Endothelial cell of umbilical vein (primary cell): ENCODE measurements at regions not wholly inside any gene's neighbourhood (a gene's known extent, or its start where the extent isn't known, plus 50 kb on each side); places are given as distances from the start of the nearest gene placed in this dataset.

Experiments
- BruUV-seq: library from RNA; stranded (reverse); fragments of 400-500 nt; replicated peaks from 2 replicates; lab custom pipeline; 2021; lab: Mats Ljungman, UMichigan
- CTCF ChIA-PET: fragments of 300-600, 350-600 bp; sonication (Branson Sonifier 250); formaldehyde crosslinking; loops from one replicate; lab custom pipeline; 2021; ENCODE audit warnings: antibody characterized with exemption, inconsistent platforms; lab: Charles Lee
- POLR2A ChIA-PET: fragments of 300-600, 350-600 bp; sonication (Branson Sonifier 250); formaldehyde crosslinking; loops from one replicate; lab custom pipeline; 2021; ENCODE audit warnings: antibody characterized with exemption, inconsistent platforms; lab: Charles Lee
- DNase-seq: peaks from one replicate; pipeline ENCODE4 v3.0.0-alpha.2; 2011; ENCODE audit warnings: low read depth, low spot score
- FAIRE-seq: peaks from 2 replicates; lab custom pipeline; 2011; peaks lifted over from hg19 to GRCh38; lab: Jason Lieb, UNC
- H2AFZ ChIP-seq: 2 replicates; pipeline ENCODE4 v1.6.0; 2012; ENCODE audit warnings: low read depth, low read length, control low read depth, inconsistent platforms
- H3K27ac ChIP-seq: 2 replicates; pipeline ENCODE4 v1.5.1; 2011; ENCODE audit warnings: low read depth, mild to moderate bottlenecking, control low read depth, low read length, moderate library complexity; ENCODE audit not compliant: insufficient read depth
- H3K27me3 ChIP-seq, 2 experiments: 2 replicates each; pipeline versions ENCODE4 v1.6.0 to v1.6.1; 2011; ENCODE audit warnings: low read length in 2 of 2, mixed read lengths in 1 of 2; ENCODE audit not compliant: control insufficient read depth in 2 of 2, insufficient read depth in 2 of 2
- H3K36me3 ChIP-seq, 2 experiments: 2 replicates in 1 of 2; 3 replicates in 1 of 2; pipeline ENCODE4 v1.5.1; 2011; ENCODE audit warnings: low read length in 2 of 2, mild to moderate bottlenecking in 1 of 2, moderate library complexity in 1 of 2; ENCODE audit not compliant: control insufficient read depth in 2 of 2, insufficient read depth in 2 of 2; ENCODE audit errors: extremely low read depth in 1 of 2
- H3K4me1 ChIP-seq: 3 replicates; pipeline ENCODE4 v1.5.1; 2011; ENCODE audit warnings: mild to moderate bottlenecking, low read length; ENCODE audit not compliant: control insufficient read depth, insufficient read depth; ENCODE audit errors: extremely low read depth
- H3K4me2 ChIP-seq: 2 replicates; pipeline ENCODE4 v1.6.1; 2011; ENCODE audit warnings: low read length, control low read depth, mixed read lengths; ENCODE audit not compliant: insufficient read depth
- H3K4me3 ChIP-seq, 3 experiments: fragments of 200-600 bp in 1 of 3; sonication (generic), shearing (Covaris generic) in 1 of 3; replicated peaks in 1 of 3; 2 replicates each; pipeline ENCODE4 v1.5.1; 2011 to 2016; ENCODE audit warnings: control low read depth in 3 of 3, low read length in 3 of 3, mild to moderate bottlenecking in 2 of 3, inconsistent platforms in 1 of 3, low read depth in 1 of 3, moderate library complexity in 1 of 3; ENCODE audit not compliant: insufficient read depth in 1 of 3
- H3K79me2 ChIP-seq: 2 replicates; pipeline ENCODE4 v1.6.0; 2012; ENCODE audit warnings: low read length, inconsistent platforms; ENCODE audit not compliant: control insufficient read depth, insufficient read depth
- H3K9ac ChIP-seq: replicated peaks from 2 replicates; pipeline ENCODE3; 2011; ENCODE audit warnings: low read length, control low read depth; ENCODE audit not compliant: insufficient read depth; ENCODE audit errors: extremely low read depth
- H3K9me1 ChIP-seq: replicated peaks from 3 replicates; pipeline ENCODE4 v1.6.0; 2011; ENCODE audit warnings: mild to moderate bottlenecking, low read length; ENCODE audit not compliant: control insufficient read depth, insufficient read depth; ENCODE audit errors: extremely low read depth
- H3K9me3 ChIP-seq: replicated peaks from 2 replicates; pipeline ENCODE4 v1.5.1; 2012; ENCODE audit warnings: low read length, inconsistent platforms; ENCODE audit not compliant: control insufficient read depth, insufficient read depth
- H4K20me1 ChIP-seq: replicated peaks from 2 replicates; pipeline ENCODE3; 2011; ENCODE audit warnings: mild to moderate bottlenecking, low read length; ENCODE audit not compliant: control insufficient read depth, insufficient read depth; ENCODE audit errors: extremely low read depth
- EZH2 ChIP-seq: IDR thresholded peaks from 2 replicates; pipeline ENCODE4 v1.6.1; 2012; ENCODE audit warnings: borderline replicate concordance, low read depth, mild to moderate bottlenecking, moderate library complexity, low read length, inconsistent platforms; ENCODE audit not compliant: severe bottlenecking
- FOS ChIP-seq: IDR thresholded peaks from 2 replicates; pipeline ENCODE4 v1.6.1; 2011; ENCODE audit warnings: mild to moderate bottlenecking, low read length, moderate library complexity, borderline replicate concordance; ENCODE audit not compliant: insufficient read depth
- GATA2 ChIP-seq: IDR thresholded peaks from 2 replicates; pipeline ENCODE4 v1.7.0; 2011; ENCODE audit warnings: low read depth, mild to moderate bottlenecking, moderate library complexity, mixed read lengths, low read length; ENCODE audit not compliant: insufficient read length, insufficient read depth
- JUN ChIP-seq: IDR thresholded peaks from 2 replicates; pipeline ENCODE4 v1.6.1; 2011; ENCODE audit warnings: borderline replicate concordance, low read depth; ENCODE audit not compliant: insufficient read length, insufficient read depth
- MYC ChIP-seq: IDR thresholded peaks from one replicate; pipeline ENCODE4 v1.6.1; 2011; ENCODE audit warnings: mild to moderate bottlenecking, low read depth, low read length
- POLR2A ChIP-seq: IDR thresholded peaks from 2 replicates; pipeline ENCODE4 v1.6.1; 2012; ENCODE audit warnings: low read depth, mild to moderate bottlenecking, control low read depth, low read length
- POLR2AphosphoS5 ChIP-seq: IDR thresholded peaks from 2 replicates; pipeline ENCODE4 v1.6.1; 2012; ENCODE audit warnings: low read depth, mild to moderate bottlenecking, control low read depth, low read length, moderate library complexity; ENCODE audit not compliant: insufficient read depth
- dilution Hi-C: fragments of 300-500 bp; cut with MboI; formaldehyde crosslinking; loops from one replicate; pipeline ENCODE4 v1.15.0; 2019; ENCODE audit warnings: low sequenced_read_pairs; ENCODE audit not compliant: extremely low pct_ligation_motif_present
- intact Hi-C: fragments of 100-400 bp; cut with micrococcal nuclease; formaldehyde crosslinking; loops from one replicate; pipeline ENCODE4 v1.10.0; 2022
- TF ChIP-seq, protein P1 (sequence below): IDR thresholded peaks from 2 replicates; pipeline ENCODE4 v1.6.1; 2011; ENCODE audit not compliant: insufficient read depth, insufficient read length
- TF ChIP-seq, protein P2 (sequence below), 2 donors: IDR thresholded peaks; 1 replicate in 1 of 2; 2 replicates in 1 of 2; pipeline ENCODE4 v1.5.1; 2011; ENCODE audit warnings: low read length in 2 of 2, mild to moderate bottlenecking in 2 of 2, moderate library complexity in 2 of 2, control low read depth in 1 of 2, inconsistent platforms in 1 of 2, low read depth in 1 of 2; ENCODE audit not compliant: insufficient read depth in 1 of 2; ENCODE audit errors: extremely low read depth in 1 of 2

DNA sequence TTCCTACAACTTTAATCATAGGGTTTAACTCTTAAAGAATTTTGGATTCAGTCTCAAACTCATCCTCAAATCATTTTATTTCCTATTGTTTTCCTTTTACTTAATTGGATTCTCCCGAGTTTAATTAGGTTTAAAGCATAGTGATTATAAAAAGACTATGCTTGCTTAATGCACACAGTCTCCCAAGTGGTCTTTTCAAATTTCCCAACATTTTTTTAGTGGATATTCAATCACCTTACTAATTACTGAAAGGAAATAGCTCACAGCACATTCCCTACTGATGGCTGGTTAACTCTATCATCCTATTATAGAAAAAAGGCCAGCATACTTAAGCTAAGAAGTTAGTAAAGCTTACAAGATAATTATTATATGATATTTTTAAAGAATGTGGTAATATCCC lies 170.6 kb downstream of the PRDM9 start:
- FAIRE-seq (no peak), DNase-seq (no peak)
- peaks cover 5% of the 10 kb centered on the region for H3K9me3 ChIP-seq
- H2AFZ ChIP-seq: no peak overlapping the region
- BruUV-seq: no TSS peak
- no peaks in the 10 kb centered on the region for H3K4me1 ChIP-seq
- H3K9me1 ChIP-seq: no peaks in the 10 kb centered on the region
- ChIA-PET CTCF (no interaction called here), POLR2A (no interaction called here)
- H3K4me2 ChIP-seq: no peak overlapping the region
- H3K27me3 ChIP-seq: no peaks in the 10 kb centered on the region
- no peak overlapping the region for H3K9ac ChIP-seq
- intact Hi-C loops (no loop called here), dilution Hi-C loops (no loop called here)
- TF ChIP-seq FOS (no peak), GATA2 (no peak), EZH2 (no peak), POLR2A (no peak), MYC (no peak), JUN (no peak), POLR2AphosphoS5 (no peak)
- TF ChIP-seq, protein P1, sequence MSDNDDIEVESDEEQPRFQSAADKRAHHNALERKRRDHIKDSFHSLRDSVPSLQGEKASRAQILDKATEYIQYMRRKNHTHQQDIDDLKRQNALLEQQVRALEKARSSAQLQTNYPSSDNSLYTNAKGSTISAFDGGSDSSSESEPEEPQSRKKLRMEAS: no peak
- TF ChIP-seq, protein P2, sequence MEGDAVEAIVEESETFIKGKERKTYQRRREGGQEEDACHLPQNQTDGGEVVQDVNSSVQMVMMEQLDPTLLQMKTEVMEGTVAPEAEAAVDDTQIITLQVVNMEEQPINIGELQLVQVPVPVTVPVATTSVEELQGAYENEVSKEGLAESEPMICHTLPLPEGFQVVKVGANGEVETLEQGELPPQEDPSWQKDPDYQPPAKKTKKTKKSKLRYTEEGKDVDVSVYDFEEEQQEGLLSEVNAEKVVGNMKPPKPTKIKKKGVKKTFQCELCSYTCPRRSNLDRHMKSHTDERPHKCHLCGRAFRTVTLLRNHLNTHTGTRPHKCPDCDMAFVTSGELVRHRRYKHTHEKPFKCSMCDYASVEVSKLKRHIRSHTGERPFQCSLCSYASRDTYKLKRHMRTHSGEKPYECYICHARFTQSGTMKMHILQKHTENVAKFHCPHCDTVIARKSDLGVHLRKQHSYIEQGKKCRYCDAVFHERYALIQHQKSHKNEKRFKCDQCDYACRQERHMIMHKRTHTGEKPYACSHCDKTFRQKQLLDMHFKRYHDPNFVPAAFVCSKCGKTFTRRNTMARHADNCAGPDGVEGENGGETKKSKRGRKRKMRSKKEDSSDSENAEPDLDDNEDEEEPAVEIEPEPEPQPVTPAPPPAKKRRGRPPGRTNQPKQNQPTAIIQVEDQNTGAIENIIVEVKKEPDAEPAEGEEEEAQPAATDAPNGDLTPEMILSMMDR (IDR thresholded peaks at IDR 0.05; ENCODE audit: extremely low read depth in 1 of 2, insufficient read depth in 1 of 2, low read depth in 1 of 2, low read length in 2 of 2): no peak
- no peak overlapping the region for H3K4me3 ChIP-seq
- no peaks in the 10 kb centered on the region for H3K36me3 ChIP-seq
- H4K20me1 ChIP-seq: no peaks in the 10 kb centered on the region
- H3K27ac ChIP-seq: no peak overlapping the region
- H3K79me2 ChIP-seq: no peaks in the 10 kb centered on the region
